Epithelial cell of esophagus (primary cell): ENCODE measurements at regions not wholly inside any gene's neighbourhood (a gene's known extent, or its start where the extent isn't known, plus 50 kb on each side); places are given as distances from the start of the nearest gene placed in this dataset.

ENCODE experiments used
- DNase-seq: peaks from one replicate; pipeline ENCODE4 v3.0.0; 2010; ENCODE audit warnings: low read depth
- H3K4me3 ChIP-seq: 2 replicates; pipeline ENCODE4 v1.5.1; 2011; ENCODE audit warnings: mild to moderate bottlenecking, low read length, control low read depth
- CTCF ChIP-seq: IDR thresholded peaks from 2 replicates; pipeline ENCODE4 v1.5.1; 2011; ENCODE audit warnings: low read depth, mild to moderate bottlenecking, low read length, control low read depth, inconsistent platforms; ENCODE audit not compliant: insufficient read depth; ENCODE audit errors: missing control alignments

DNA sequence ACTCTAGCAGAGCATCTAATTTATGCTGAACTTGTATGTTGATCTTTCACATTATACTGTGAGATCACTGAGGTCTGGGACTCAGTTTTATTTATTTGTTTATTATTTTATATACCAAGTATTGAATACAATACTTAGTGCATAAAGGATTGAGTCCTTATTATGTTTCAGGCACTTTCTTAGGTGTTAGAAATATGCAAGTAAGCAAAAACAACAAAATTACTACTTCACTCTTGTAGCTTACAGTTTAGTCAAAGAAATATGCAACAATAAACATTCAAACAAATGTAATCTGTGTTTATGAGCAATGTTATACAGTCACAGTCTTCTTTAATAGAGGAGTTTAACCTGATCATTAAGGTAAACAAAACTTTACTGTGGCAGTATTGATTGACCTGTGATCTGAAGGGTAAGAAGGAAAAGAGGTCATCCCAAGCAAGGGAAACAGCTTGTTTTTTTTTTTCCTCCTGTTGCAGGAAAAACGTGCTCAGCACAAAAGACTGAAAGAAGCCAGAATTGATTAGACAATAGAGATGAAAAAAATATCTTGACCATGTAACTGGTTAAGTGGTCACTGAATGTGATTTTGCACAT, 990.7 kb downstream of the TRHDE start:
- TF ChIP-seq CTCF, result no peak
- no peak overlapping the region for H3K4me3 ChIP-seq
- no peak for DNase-seq

DNA sequence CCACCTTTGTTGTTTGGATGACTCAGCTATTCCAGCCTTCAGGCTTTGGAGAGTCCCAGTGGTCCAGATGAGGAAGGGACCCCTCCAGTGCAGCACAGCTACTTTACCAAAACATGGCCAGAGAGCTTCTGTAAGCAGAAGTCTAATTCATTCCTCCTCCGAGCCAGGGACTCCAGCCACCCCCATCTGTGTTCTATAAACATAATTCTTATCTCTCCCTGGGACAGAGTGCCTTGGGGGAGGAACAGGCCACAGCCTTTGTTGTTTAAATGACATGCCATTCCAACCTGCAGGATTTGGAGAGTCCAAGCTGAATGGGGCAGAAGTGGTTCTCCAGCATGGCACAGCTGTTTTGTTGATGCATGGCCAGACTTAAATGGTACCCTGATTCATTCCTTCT, 994.0 kb downstream of the TRHDE start:
- no peak overlapping the region for H3K4me3 ChIP-seq
- DNase-seq, result no peak
- no peak for TF ChIP-seq CTCF

DNA sequence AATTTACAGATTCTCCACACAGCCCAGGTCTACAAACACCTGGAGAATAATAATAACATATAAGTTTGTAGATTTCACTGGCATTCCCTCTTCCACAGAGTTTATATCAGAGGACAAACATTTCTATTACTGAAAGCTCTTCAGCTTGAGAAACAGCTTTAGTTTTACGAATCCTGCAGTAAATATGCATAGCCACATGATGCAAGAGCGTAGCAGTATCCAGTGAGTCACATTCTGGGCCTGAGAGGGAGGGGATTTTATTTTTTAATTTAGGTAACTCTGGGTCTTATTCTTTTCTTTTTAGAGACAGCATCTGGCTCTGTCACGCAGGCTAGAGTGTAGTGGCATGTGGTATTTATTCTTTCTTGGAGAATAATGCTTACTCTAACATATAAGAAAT, 1002.8 kb downstream of the TRHDE start:
- DNase-seq, result peak; percentile 2
- TF ChIP-seq CTCF, result no peak
- H3K4me3 ChIP-seq, result no peak overlapping the region

DNA sequence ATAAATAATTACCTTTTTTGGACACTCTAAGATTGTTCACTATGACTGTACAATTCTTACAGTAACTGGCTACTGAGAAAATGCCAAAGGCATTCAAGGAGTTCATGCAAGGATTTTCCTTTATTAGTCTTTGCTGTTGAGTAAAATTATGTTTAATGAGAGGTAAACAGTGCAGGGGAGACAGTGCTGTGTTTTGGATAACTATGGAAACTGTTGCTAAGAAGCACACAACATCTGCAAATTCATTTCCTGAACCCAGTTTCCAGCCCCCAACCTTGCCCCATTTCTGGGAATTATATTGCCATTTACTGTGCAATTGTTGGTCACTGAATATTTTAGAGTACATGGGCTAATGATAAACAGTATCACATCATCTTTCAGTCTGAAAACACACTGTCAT, 1005.8 kb downstream of the TRHDE start:
- DNase-seq, result no peak
- no peak overlapping the region for H3K4me3 ChIP-seq
- no peak for TF ChIP-seq CTCF

DNA sequence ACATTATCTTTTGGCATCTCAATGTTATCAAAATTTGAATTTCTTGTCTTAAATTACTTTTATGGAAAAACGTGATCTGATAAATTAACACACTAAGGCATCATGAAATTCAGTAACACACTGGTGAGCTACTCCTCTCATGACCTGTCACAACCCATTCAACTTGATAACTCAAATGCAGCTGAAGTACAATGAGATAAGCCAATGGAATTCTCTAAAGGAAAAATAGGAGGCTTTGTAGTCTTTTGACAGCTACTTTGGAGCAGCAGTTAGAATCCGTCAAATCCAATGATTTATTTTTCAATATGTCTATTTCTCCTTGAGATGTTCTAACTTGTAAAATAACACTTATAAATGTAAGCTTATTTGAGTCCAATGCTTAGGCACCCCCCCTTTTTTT, 1029.4 kb downstream of the TRHDE start:
- DNase-seq, result no peak
- no peak overlapping the region for H3K4me3 ChIP-seq
- no peak for TF ChIP-seq CTCF

DNA sequence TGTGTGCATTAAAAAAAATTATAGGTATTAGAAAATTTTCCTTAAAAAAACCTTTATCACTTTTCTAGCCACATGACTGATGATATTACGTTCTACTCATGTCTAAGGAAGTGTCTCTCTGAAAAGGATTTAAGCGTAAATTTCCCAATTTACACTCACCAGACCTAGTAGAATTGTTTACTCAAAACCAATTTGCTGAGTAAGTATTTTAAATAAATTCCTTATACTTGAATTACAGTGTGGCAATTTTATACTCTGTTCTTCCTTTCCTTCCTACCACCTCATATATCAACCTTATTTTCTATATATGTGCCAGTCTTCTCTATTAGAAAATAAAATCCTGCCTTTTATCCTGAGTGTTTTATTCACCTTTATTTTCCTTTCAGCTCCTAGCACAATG, 1035.1 kb downstream of the TRHDE start:
- TF ChIP-seq CTCF, result no peak
- DNase-seq, result no peak
- no peak overlapping the region for H3K4me3 ChIP-seq

DNA sequence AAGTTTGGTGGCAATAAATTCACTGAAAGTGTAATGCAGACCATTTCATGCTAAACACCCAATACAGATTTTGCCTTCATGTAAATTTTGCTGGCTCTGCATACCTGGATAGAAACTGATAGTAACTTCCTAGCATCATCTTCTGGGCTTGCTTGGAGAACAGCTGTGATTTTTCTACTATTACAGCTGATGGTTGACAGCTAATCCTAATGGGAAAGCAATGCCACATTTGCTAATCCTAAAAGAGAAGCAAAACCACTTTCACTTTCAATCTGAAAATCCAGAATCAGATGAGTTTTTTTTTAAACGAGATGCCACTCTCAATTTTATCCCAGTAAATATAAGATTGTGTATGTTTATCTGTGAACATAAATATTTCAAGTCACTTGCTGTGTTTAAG, 1035.9 kb downstream of the TRHDE start:
- DNase-seq, result no peak
- no peak for TF ChIP-seq CTCF
- H3K4me3 ChIP-seq, result no peak overlapping the region
